GM23338 (cell line): ENCODE measurements at regions not wholly inside any gene's neighbourhood (a gene's known extent, or its start where the extent isn't known, plus 50 kb on each side); places are given as distances from the start of the nearest gene placed in this dataset.

Experiments
- ATAC-seq: fragments of 200-7000 bp; cut with Tn5 transposase; 3 replicates; pipeline ENCODE4 v1.9.1; 2020
- DNase-seq: peaks from one replicate; pipeline ENCODE4 v3.0.0-alpha.2; 2015; ENCODE audit warnings: low spot score
- H2AFZ ChIP-seq: fragments of 200-600 bp; sonication (generic); 2 replicates; pipeline ENCODE4 v1.8.0; 2016; ENCODE audit warnings: antibody characterized with exemption, mild to moderate bottlenecking, moderate library complexity
- H3F3A ChIP-seq: fragments of 200-600 bp; sonication (generic); replicated peaks from 2 replicates; pipeline ENCODE4 v1.8.0; 2017; ENCODE audit warnings: antibody characterized with exemption, mixed run types, low read depth
- H3K27ac ChIP-seq: fragments of 200-600 bp; sonication (generic); 2 replicates; pipeline ENCODE4 v1.6.1; 2016; ENCODE audit warnings: low read depth
- H3K27me3 ChIP-seq: fragments of 200-600 bp; sonication (generic); 2 replicates; pipeline ENCODE4 v1.8.0; 2016; ENCODE audit warnings: mild to moderate bottlenecking, mixed run types, moderate library complexity; ENCODE audit not compliant: insufficient read depth
- H3K36me3 ChIP-seq: fragments of 200-600 bp; sonication (generic); 2 replicates; pipeline ENCODE4 v1.8.0; 2016; ENCODE audit warnings: mild to moderate bottlenecking; ENCODE audit not compliant: insufficient read depth
- H3K4me1 ChIP-seq: fragments of 200-600 bp; sonication (generic); 2 replicates; pipeline ENCODE4 v1.8.0; 2016; ENCODE audit warnings: mild to moderate bottlenecking, moderate library complexity; ENCODE audit not compliant: insufficient read depth
- H3K4me2 ChIP-seq: fragments of 200-600 bp; sonication (generic); 2 replicates; pipeline ENCODE4 v1.7.1; 2017; ENCODE audit warnings: mixed run types
- H3K4me3 ChIP-seq: fragments of 200-600 bp; sonication (generic); 2 replicates; pipeline ENCODE4 v1.6.1; 2016; ENCODE audit warnings: mixed run types
- H3K79me2 ChIP-seq: fragments of 200-600 bp; sonication (generic); replicated peaks from 2 replicates; pipeline ENCODE4 v1.8.0; 2017; ENCODE audit warnings: mild to moderate bottlenecking; ENCODE audit not compliant: insufficient read depth
- H3K9me2 ChIP-seq: fragments of 200-600 bp; sonication (generic); 2 replicates; pipeline ENCODE4 v1.8.0; 2017; ENCODE audit not compliant: insufficient read depth
- H4K20me1 ChIP-seq: fragments of 200-600 bp; sonication (generic); replicated peaks from 2 replicates; pipeline ENCODE4 v1.8.0; 2017; ENCODE audit warnings: mild to moderate bottlenecking; ENCODE audit not compliant: insufficient read depth
- H3K27ac Mint-ChIP-seq: 2 replicates; pipeline ENCODE4 v1.8.0; 2020; ENCODE audit warnings: inconsistent platforms, mild to moderate bottlenecking, moderate library complexity, mixed read lengths
- H3K27me3 Mint-ChIP-seq: 3 replicates; pipeline ENCODE4 v1.8.0; 2022; ENCODE audit warnings: low read depth, mild to moderate bottlenecking, moderate library complexity, mixed read lengths, inconsistent platforms; ENCODE audit not compliant: insufficient read depth, poor library complexity
- H3K36me3 Mint-ChIP-seq: 3 replicates; pipeline ENCODE4 v1.8.0; 2021; ENCODE audit warnings: low read depth, mild to moderate bottlenecking, inconsistent platforms, moderate library complexity, mixed read lengths
- H3K4me1 Mint-ChIP-seq: 3 replicates; pipeline ENCODE4 v1.8.0; 2020; ENCODE audit warnings: mild to moderate bottlenecking, inconsistent platforms, mixed read lengths
- H3K4me3 Mint-ChIP-seq: 3 replicates; pipeline ENCODE4 v1.8.0; 2021; ENCODE audit warnings: moderate library complexity, mild to moderate bottlenecking, inconsistent platforms, mixed read lengths
- H3K9me3 Mint-ChIP-seq: 3 replicates; pipeline ENCODE4 v1.8.0; 2020; ENCODE audit warnings: moderate library complexity, mild to moderate bottlenecking, inconsistent platforms, mixed read lengths
- CREB1 ChIP-seq: fragments of 250-450 bp; sonication (Bioruptor Pico); IDR thresholded peaks from 2 replicates; pipeline ENCODE4 v1.5.0; 2020; ENCODE audit warnings: low read depth, mild to moderate bottlenecking, moderate library complexity
- EZH2 ChIP-seq: fragments of 200-600 bp; sonication (generic); IDR thresholded peaks from one replicate; pipeline ENCODE4 v1.8.0; 2017; ENCODE audit warnings: antibody characterized with exemption, mild to moderate bottlenecking, low read depth; ENCODE audit not compliant: unreplicated experiment
- EZH2phosphoT487 ChIP-seq: fragments of 200-600 bp; sonication (generic); IDR thresholded peaks from one replicate; pipeline ENCODE4 v1.8.1; 2018; ENCODE audit warnings: antibody characterized with exemption; ENCODE audit not compliant: unreplicated experiment
- JUNB ChIP-seq: IDR thresholded peaks from one replicate; pipeline ENCODE4 v1.6.1; 2016; ENCODE audit warnings: antibody characterized with exemption; ENCODE audit not compliant: unreplicated experiment
- NANOG ChIP-seq: IDR thresholded peaks from 2 replicates; pipeline ENCODE4 v1.6.1; 2016; ENCODE audit warnings: antibody characterized with exemption, borderline replicate concordance
- POLR2AphosphoS5 ChIP-seq: IDR thresholded peaks from 2 replicates; pipeline ENCODE4 v1.6.1; 2016; ENCODE audit warnings: antibody characterized with exemption, low read depth
- STAT1 ChIP-seq: IDR thresholded peaks from one replicate; pipeline ENCODE4 v1.6.1; 2016; ENCODE audit warnings: antibody characterized with exemption; ENCODE audit not compliant: unreplicated experiment
- ZNF114 ChIP-seq: fragments of 250-450 bp; sonication (Bioruptor Pico); IDR thresholded peaks from 2 replicates; pipeline ENCODE4 v1.5.0; 2020; ENCODE audit warnings: mild to moderate bottlenecking, moderate library complexity
- ZNF331 ChIP-seq: fragments of 250-450 bp; sonication (Bioruptor Pico); IDR thresholded peaks from 2 replicates; pipeline ENCODE4 v1.5.0; 2020; ENCODE audit warnings: low read depth, mild to moderate bottlenecking, moderate library complexity
- TF ChIP-seq, protein P1 (sequence below): IDR thresholded peaks from 2 replicates; pipeline ENCODE4 v1.6.1; 2016; ENCODE audit warnings: antibody characterized with exemption
- TF ChIP-seq, protein P2 (sequence below), 2 experiments: fragments of 200-600 bp in 1 of 2; sonication (generic) in 1 of 2; conservative IDR thresholded peaks; 2 replicates each; pipeline versions ENCODE4 v1.5.1 to v1.6.1; 2016 to 2017; ENCODE audit warnings: antibody characterized with exemption in 2 of 2, low read depth in 2 of 2, mild to moderate bottlenecking in 2 of 2, moderate library complexity in 1 of 2
- TF ChIP-seq, protein P3 (sequence below): IDR thresholded peaks from one replicate; pipeline ENCODE4 v1.6.1; 2018; ENCODE audit warnings: antibody characterized with exemption; ENCODE audit not compliant: unreplicated experiment
- TF ChIP-seq, protein P4 (sequence below): fragments of 250-450 bp; sonication (Bioruptor Pico); IDR thresholded peaks from 2 replicates; pipeline ENCODE4 v1.5.0; 2020; ENCODE audit warnings: mild to moderate bottlenecking, moderate library complexity

DNA sequence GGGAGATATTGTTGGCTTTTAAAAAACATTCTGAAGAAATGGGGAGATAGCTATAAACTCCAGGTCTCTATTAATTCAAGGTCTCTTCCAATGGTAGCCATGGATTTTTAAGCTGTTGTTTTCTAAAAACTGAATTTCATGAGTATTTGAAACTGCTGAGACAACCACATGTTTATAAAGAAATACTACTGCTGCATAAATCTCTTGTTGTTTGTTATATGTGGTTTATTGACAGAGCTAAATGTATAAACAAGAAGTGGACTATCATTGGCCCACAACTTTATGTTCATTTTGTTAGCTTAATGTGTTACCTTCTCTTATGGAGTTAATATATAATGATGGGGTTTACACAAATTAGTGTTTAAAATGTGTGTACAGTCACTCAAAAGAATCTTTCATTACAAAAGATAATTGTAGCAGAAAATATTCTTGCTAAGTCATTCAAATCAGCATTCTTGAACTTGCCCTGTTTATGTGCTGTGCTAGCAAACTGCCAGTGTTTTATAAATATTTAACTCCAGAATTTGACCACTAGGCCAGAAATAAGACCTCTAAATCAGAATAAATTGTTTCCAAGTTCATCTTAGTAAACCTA lies 242.1 kb downstream of the TMX3 start:
- no peak for ATAC-seq
- Mint-ChIP-seq H3K9me3 (no peaks in the 10 kb centered on the region), H3K36me3 (no peaks in the 10 kb centered on the region), H3K27me3 (no peaks in the 10 kb centered on the region), H3K4me3 (no peak overlapping the region), H3K4me1 (peaks cover 7% of the 10 kb centered on the region; the same call in 2 of the 3 replicates), H3K27ac (no peak overlapping the region)
- H3K27ac ChIP-seq = no peak overlapping the region
- no peaks in the 10 kb centered on the region for H3F3A ChIP-seq
- H3K9me2 ChIP-seq = no peaks in the 10 kb centered on the region
- no peak overlapping the region for H3K4me2 ChIP-seq
- no peaks in the 10 kb centered on the region for H3K79me2 ChIP-seq
- H2AFZ ChIP-seq = no peak overlapping the region
- H3K4me3 ChIP-seq = no peak overlapping the region
- no peaks in the 10 kb centered on the region for H3K36me3 ChIP-seq
- DNase-seq = no peak
- H3K4me1 ChIP-seq = no peaks in the 10 kb centered on the region
- TF ChIP-seq CREB1 (CRISPR knock-in tag) (no peak), ZNF114 (CRISPR knock-in tag) (no peak), ZNF331 (no peak), POLR2AphosphoS5 (no peak), EZH2phosphoT487 (no peak), STAT1 (no peak), NANOG (no peak), EZH2 (no peak), JUNB (no peak)
- TF ChIP-seq, protein P1, sequence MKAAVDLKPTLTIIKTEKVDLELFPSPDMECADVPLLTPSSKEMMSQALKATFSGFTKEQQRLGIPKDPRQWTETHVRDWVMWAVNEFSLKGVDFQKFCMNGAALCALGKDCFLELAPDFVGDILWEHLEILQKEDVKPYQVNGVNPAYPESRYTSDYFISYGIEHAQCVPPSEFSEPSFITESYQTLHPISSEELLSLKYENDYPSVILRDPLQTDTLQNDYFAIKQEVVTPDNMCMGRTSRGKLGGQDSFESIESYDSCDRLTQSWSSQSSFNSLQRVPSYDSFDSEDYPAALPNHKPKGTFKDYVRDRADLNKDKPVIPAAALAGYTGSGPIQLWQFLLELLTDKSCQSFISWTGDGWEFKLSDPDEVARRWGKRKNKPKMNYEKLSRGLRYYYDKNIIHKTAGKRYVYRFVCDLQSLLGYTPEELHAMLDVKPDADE = no peak
- TF ChIP-seq, protein P2, sequence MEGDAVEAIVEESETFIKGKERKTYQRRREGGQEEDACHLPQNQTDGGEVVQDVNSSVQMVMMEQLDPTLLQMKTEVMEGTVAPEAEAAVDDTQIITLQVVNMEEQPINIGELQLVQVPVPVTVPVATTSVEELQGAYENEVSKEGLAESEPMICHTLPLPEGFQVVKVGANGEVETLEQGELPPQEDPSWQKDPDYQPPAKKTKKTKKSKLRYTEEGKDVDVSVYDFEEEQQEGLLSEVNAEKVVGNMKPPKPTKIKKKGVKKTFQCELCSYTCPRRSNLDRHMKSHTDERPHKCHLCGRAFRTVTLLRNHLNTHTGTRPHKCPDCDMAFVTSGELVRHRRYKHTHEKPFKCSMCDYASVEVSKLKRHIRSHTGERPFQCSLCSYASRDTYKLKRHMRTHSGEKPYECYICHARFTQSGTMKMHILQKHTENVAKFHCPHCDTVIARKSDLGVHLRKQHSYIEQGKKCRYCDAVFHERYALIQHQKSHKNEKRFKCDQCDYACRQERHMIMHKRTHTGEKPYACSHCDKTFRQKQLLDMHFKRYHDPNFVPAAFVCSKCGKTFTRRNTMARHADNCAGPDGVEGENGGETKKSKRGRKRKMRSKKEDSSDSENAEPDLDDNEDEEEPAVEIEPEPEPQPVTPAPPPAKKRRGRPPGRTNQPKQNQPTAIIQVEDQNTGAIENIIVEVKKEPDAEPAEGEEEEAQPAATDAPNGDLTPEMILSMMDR (conservative IDR thresholded peaks at IDR 0.05; ENCODE audit: low read depth in 2 of 2) = no peak
- TF ChIP-seq, protein P3, sequence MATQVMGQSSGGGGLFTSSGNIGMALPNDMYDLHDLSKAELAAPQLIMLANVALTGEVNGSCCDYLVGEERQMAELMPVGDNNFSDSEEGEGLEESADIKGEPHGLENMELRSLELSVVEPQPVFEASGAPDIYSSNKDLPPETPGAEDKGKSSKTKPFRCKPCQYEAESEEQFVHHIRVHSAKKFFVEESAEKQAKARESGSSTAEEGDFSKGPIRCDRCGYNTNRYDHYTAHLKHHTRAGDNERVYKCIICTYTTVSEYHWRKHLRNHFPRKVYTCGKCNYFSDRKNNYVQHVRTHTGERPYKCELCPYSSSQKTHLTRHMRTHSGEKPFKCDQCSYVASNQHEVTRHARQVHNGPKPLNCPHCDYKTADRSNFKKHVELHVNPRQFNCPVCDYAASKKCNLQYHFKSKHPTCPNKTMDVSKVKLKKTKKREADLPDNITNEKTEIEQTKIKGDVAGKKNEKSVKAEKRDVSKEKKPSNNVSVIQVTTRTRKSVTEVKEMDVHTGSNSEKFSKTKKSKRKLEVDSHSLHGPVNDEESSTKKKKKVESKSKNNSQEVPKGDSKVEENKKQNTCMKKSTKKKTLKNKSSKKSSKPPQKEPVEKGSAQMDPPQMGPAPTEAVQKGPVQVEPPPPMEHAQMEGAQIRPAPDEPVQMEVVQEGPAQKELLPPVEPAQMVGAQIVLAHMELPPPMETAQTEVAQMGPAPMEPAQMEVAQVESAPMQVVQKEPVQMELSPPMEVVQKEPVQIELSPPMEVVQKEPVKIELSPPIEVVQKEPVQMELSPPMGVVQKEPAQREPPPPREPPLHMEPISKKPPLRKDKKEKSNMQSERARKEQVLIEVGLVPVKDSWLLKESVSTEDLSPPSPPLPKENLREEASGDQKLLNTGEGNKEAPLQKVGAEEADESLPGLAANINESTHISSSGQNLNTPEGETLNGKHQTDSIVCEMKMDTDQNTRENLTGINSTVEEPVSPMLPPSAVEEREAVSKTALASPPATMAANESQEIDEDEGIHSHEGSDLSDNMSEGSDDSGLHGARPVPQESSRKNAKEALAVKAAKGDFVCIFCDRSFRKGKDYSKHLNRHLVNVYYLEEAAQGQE = no peak
- TF ChIP-seq, protein P4, sequence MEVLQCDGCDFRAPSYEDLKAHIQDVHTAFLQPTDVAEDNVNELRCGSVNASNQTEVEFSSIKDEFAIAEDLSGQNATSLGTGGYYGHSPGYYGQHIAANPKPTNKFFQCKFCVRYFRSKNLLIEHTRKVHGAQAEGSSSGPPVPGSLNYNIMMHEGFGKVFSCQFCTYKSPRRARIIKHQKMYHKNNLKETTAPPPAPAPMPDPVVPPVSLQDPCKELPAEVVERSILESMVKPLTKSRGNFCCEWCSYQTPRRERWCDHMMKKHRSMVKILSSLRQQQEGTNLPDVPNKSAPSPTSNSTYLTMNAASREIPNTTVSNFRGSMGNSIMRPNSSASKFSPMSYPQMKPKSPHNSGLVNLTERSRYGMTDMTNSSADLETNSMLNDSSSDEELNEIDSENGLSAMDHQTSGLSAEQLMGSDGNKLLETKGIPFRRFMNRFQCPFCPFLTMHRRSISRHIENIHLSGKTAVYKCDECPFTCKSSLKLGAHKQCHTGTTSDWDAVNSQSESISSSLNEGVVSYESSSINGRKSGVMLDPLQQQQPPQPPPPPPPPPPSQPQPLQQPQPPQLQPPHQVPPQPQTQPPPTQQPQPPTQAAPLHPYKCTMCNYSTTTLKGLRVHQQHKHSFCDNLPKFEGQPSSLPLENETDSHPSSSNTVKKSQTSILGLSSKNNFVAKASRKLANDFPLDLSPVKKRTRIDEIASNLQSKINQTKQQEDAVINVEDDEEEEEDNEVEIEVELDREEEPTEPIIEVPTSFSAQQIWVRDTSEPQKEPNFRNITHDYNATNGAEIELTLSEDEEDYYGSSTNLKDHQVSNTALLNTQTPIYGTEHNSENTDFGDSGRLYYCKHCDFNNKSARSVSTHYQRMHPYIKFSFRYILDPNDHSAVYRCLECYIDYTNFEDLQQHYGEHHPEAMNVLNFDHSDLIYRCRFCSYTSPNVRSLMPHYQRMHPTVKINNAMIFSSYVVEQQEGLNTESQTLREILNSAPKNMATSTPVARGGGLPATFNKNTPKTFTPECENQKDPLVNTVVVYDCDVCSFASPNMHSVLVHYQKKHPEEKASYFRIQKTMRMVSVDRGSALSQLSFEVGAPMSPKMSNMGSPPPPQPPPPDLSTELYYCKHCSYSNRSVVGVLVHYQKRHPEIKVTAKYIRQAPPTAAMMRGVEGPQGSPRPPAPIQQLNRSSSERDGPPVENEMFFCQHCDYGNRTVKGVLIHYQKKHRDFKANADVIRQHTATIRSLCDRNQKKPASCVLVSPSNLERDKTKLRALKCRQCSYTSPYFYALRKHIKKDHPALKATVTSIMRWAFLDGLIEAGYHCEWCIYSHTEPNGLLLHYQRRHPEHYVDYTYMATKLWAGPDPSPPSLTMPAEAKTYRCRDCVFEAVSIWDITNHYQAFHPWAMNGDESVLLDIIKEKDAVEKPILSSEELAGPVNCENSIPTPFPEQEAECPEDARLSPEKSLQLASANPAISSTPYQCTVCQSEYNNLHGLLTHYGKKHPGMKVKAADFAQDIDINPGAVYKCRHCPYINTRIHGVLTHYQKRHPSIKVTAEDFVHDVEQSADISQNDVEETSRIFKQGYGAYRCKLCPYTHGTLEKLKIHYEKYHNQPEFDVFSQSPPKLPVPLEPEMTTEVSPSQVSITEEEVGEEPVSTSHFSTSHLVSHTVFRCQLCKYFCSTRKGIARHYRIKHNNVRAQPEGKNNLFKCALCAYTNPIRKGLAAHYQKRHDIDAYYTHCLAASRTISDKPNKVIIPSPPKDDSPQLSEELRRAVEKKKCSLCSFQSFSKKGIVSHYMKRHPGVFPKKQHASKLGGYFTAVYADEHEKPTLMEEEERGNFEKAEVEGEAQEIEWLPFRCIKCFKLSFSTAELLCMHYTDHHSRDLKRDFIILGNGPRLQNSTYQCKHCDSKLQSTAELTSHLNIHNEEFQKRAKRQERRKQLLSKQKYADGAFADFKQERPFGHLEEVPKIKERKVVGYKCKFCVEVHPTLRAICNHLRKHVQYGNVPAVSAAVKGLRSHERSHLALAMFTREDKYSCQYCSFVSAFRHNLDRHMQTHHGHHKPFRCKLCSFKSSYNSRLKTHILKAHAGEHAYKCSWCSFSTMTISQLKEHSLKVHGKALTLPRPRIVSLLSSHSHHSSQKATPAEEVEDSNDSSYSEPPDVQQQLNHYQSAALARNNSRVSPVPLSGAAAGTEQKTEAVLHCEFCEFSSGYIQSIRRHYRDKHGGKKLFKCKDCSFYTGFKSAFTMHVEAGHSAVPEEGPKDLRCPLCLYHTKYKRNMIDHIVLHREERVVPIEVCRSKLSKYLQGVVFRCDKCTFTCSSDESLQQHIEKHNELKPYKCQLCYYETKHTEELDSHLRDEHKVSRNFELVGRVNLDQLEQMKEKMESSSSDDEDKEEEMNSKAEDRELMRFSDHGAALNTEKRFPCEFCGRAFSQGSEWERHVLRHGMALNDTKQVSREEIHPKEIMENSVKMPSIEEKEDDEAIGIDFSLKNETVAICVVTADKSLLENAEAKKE (CRISPR knock-in tag) = no peak
- no peaks in the 10 kb centered on the region for H3K27me3 ChIP-seq
- no peaks in the 10 kb centered on the region for H4K20me1 ChIP-seq
